Natural killer cell (primary cell): ENCODE measurements at regions not wholly inside any gene's neighbourhood (a gene's known extent, or its start where the extent isn't known, plus 50 kb on each side); places are given as distances from the start of the nearest gene placed in this dataset.

Source experiments
- ATAC-seq, 3 donors: fragments of 150-1000 bp in 2 of 3; fragments of 200-7000 bp in 1 of 3; cut with Tn5 transposase; 1 replicate in 1 of 3; 2 replicates in 2 of 3; pipeline ENCODE4 v1.10.0; 2021; ENCODE audit warnings: mild to moderate bottlenecking in 2 of 3, moderate library complexity in 2 of 3
- DNase-seq, 2 donors: peaks; one replicate each; pipeline versions ENCODE4 v3.0.0 to v3.0.0-alpha.2; 2013 to 2021; ENCODE audit warnings: mixed read lengths in 1 of 2
- H3K27ac ChIP-seq: one replicate; pipeline ENCODE4 v1.5.1; 2013; ENCODE audit warnings: mild to moderate bottlenecking, low read length
- H3K27me3 ChIP-seq: one replicate; pipeline ENCODE4 v1.6.1; 2013; ENCODE audit warnings: low read length; ENCODE audit not compliant: control insufficient read depth, insufficient read depth
- H3K36me3 ChIP-seq: one replicate; pipeline ENCODE4 v1.6.1; 2013; ENCODE audit warnings: low read length; ENCODE audit not compliant: control insufficient read depth, insufficient read depth
- H3K4me1 ChIP-seq: one replicate; pipeline ENCODE4 v1.6.1; 2013; ENCODE audit warnings: low read length; ENCODE audit not compliant: control insufficient read depth, insufficient read depth
- H3K4me3 ChIP-seq: one replicate; pipeline ENCODE4 v1.5.1; 2013; ENCODE audit warnings: low read length
- H3K9me3 ChIP-seq: one replicate; pipeline ENCODE4 v1.6.1; 2013; ENCODE audit warnings: low read length; ENCODE audit not compliant: control insufficient read depth, insufficient read depth
- H3K27ac Mint-ChIP-seq, 2 donors: one replicate each; pipeline ENCODE4 v1.8.0; 2022; ENCODE audit warnings: mild to moderate bottlenecking in 2 of 2, mixed read lengths in 2 of 2, moderate library complexity in 1 of 2
- H3K27me3 Mint-ChIP-seq, 2 donors: one replicate each; pipeline ENCODE4 v1.8.0; 2022; ENCODE audit warnings: low read depth in 2 of 2, mixed read lengths in 2 of 2
- H3K36me3 Mint-ChIP-seq: one replicate; pipeline ENCODE4 v1.8.0; 2022; ENCODE audit warnings: mixed read lengths
- H3K4me1 Mint-ChIP-seq, 2 donors: one replicate each; pipeline ENCODE4 v1.8.0; 2022; ENCODE audit warnings: mixed read lengths in 2 of 2
- H3K4me3 Mint-ChIP-seq: one replicate; pipeline ENCODE4 v1.8.0; 2022; ENCODE audit warnings: mild to moderate bottlenecking, moderate library complexity, mixed read lengths
- H3K9me3 Mint-ChIP-seq, 2 donors: one replicate each; pipeline ENCODE4 v1.8.0; 2022; ENCODE audit warnings: mixed read lengths in 2 of 2
- CTCF ChIP-seq: fragments of 200-600 bp; IDR thresholded peaks from one replicate; pipeline ENCODE4 v1.8.0; 2022; ENCODE audit warnings: antibody characterized with exemption
- WGBS: methylation state at CpG from one replicate; pipeline ENCODE4 v1.1.7; 2013; ENCODE audit warnings: missing lambda C conversion rate; ENCODE audit not compliant: insufficient coverage; 5-methylcytosine and 5-hydroxymethylcytosine counted together
- intact Hi-C: fragments of 100-400 bp; cut with micrococcal nuclease; formaldehyde crosslinking; loops from one replicate; pipeline ENCODE4 v1.14.2; 2022

- Mint-ChIP-seq H3K27me3 (no peaks in the 10 kb centered on the region), H3K4me3 (no peak overlapping the region), H3K4me1 (no peaks in the 10 kb centered on the region), H3K36me3 (peaks cover 7% of the 10 kb centered on the region), H3K27ac (no peak overlapping the region), H3K9me3 (peaks cover 14 to 18% of the 10 kb centered on the region in 2 donors)
- H3K36me3 ChIP-seq = no peaks in the 10 kb centered on the region
- no peak overlapping the region for H3K4me3 ChIP-seq
- intact Hi-C loops = no loop called here
- TF ChIP-seq CTCF = no peak
- no peak overlapping the region for H3K27ac ChIP-seq
- no peaks in the 10 kb centered on the region for H3K4me1 ChIP-seq
- WGBS = 83% methylated on average over 6 of the region's 6 CpGs
- no peak for ATAC-seq
- H3K9me3 ChIP-seq = no peaks in the 10 kb centered on the region
- no peak for DNase-seq
- H3K27me3 ChIP-seq = no peaks in the 10 kb centered on the region
These were observed 296.1 kb upstream of the GULP1 start for GRCh38 chr2:187995556-187995955.

- WGBS = 80% methylated on average over 1 of the region's 1 CpG
- Mint-ChIP-seq H3K27me3 (no peaks in the 10 kb centered on the region), H3K36me3 (peaks cover 7% of the 10 kb centered on the region), H3K9me3 (peaks cover 12 to 15% of the 10 kb centered on the region in 2 donors), H3K4me3 (no peak overlapping the region), H3K4me1 (no peaks in the 10 kb centered on the region), H3K27ac (no peak overlapping the region)
- Histone ChIP-seq H3K4me3 (no peak overlapping the region), H3K4me1 (no peaks in the 10 kb centered on the region), H3K27ac (no peak overlapping the region), H3K36me3 (no peaks in the 10 kb centered on the region), H3K27me3 (no peaks in the 10 kb centered on the region), H3K9me3 (no peaks in the 10 kb centered on the region)
- DNase-seq = no peak
- no peak for ATAC-seq
- TF ChIP-seq CTCF = no peak
- intact Hi-C loops = no loop called here
These were observed 295.0 kb upstream of the GULP1 start for GRCh38 chr2:187996630-187997029.

GRCh38 chr2:188000189-188000588 lies 291.5 kb upstream of the GULP1 start:
- no peak overlapping the region for H3K4me3 ChIP-seq
- intact Hi-C loops = no loop called here
- Mint-ChIP-seq H3K9me3 (peaks cover 10 to 15% of the 10 kb centered on the region in 2 donors), H3K4me1 (no peaks in the 10 kb centered on the region), H3K4me3 (no peak overlapping the region), H3K27ac (no peak overlapping the region), H3K27me3 (no peaks in the 10 kb centered on the region), H3K36me3 (peaks cover 7% of the 10 kb centered on the region)
- no CpG with 5 or more reads among the region's 2 CpGs for WGBS
- no peaks in the 10 kb centered on the region for H3K36me3 ChIP-seq
- H3K4me1 ChIP-seq = no peaks in the 10 kb centered on the region
- no peak overlapping the region for H3K27ac ChIP-seq
- no peak for TF ChIP-seq CTCF
- H3K9me3 ChIP-seq = no peaks in the 10 kb centered on the region
- H3K27me3 ChIP-seq = no peaks in the 10 kb centered on the region
- DNase-seq (no peak), ATAC-seq (no peak)

GRCh38 chr2:188003800-188004199 lies 287.9 kb upstream of the GULP1 start:
- Histone ChIP-seq H3K36me3 (no peaks in the 10 kb centered on the region), H3K9me3 (no peaks in the 10 kb centered on the region), H3K27me3 (no peaks in the 10 kb centered on the region), H3K27ac (no peak overlapping the region), H3K4me1 (no peaks in the 10 kb centered on the region), H3K4me3 (no peak overlapping the region)
- TF ChIP-seq CTCF = no peak
- intact Hi-C loops = no loop called here
- H3K27me3 Mint-ChIP-seq = no peaks in the 10 kb centered on the region
- H3K36me3 Mint-ChIP-seq = peaks cover 7% of the 10 kb centered on the region
- no peak for DNase-seq
- no peak for ATAC-seq
- 47% methylated on average over 2 of the region's 2 CpGs for WGBS
- no peak overlapping the region for H3K4me3 Mint-ChIP-seq
- peaks cover 4 to 10% of the 10 kb centered on the region in 2 donors for H3K9me3 Mint-ChIP-seq
- no peak overlapping the region for H3K27ac Mint-ChIP-seq
- H3K4me1 Mint-ChIP-seq = no peaks in the 10 kb centered on the region
